ENCODE measurements at regions not wholly inside any gene's neighbourhood (a gene's known extent, or its start where the extent isn't known, plus 50 kb on each side); places are given as distances from the start of the nearest gene placed in this dataset.

DNA sequence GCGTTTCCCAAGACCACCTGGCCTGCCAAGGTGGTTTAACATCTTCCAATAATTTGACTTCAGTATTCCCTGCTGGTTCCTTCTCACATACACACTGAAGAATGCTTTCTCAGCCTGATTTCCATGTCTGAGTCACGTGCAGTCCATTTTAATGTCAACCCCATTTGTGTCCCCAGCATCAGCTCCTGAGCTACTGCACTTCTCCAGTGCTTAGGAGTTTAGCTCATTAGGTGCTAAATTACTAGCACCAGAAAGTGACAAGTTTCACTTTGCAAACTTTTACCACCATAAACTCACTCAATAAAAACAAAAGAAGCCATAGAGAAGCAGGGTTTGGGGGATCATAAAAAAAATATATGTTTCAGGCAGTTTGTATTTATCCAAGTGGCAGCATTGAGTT lies 279.3 kb upstream of the SORCS1 start:
- H3K9me3 Mint-ChIP-seq (ENCODE audit: insufficient read depth), result peaks cover 10% of the 10 kb centered on the region
- H3K4me1 ChIP-seq (ENCODE audit: control insufficient read depth in 2 of 2, insufficient read depth in 2 of 2, low read length in 2 of 2), result no peaks in the 10 kb centered on the region
- no peak for DNase-seq
- POLR2A ChIA-PET, result no interaction called here
- CTCF ChIA-PET, result no interaction called here
- no peaks in the 10 kb centered on the region for H3K27me3 Mint-ChIP-seq
- WGBS (ENCODE audit: insufficient coverage), result 69% methylated on average over 2 of the region's 2 CpGs
- peaks cover 1% of the 10 kb centered on the region for H3K4me1 Mint-ChIP-seq
- H3K4me2 ChIP-seq (replicated peaks; ENCODE audit: low read depth, low read length, poor library complexity, severe bottlenecking), result no peak overlapping the region
- no peak for TF ChIP-seq EZH2 (IDR thresholded peaks at IDR 0.05; ENCODE audit: borderline replicate concordance, insufficient read depth, low read depth, low read length, poor library complexity, severe bottlenecking)
- TF ChIP-seq, protein P1, sequence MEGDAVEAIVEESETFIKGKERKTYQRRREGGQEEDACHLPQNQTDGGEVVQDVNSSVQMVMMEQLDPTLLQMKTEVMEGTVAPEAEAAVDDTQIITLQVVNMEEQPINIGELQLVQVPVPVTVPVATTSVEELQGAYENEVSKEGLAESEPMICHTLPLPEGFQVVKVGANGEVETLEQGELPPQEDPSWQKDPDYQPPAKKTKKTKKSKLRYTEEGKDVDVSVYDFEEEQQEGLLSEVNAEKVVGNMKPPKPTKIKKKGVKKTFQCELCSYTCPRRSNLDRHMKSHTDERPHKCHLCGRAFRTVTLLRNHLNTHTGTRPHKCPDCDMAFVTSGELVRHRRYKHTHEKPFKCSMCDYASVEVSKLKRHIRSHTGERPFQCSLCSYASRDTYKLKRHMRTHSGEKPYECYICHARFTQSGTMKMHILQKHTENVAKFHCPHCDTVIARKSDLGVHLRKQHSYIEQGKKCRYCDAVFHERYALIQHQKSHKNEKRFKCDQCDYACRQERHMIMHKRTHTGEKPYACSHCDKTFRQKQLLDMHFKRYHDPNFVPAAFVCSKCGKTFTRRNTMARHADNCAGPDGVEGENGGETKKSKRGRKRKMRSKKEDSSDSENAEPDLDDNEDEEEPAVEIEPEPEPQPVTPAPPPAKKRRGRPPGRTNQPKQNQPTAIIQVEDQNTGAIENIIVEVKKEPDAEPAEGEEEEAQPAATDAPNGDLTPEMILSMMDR (IDR thresholded peaks at IDR 0.05), result no peak
- no peak overlapping the region for H3K27ac Mint-ChIP-seq
- H3K4me3 Mint-ChIP-seq, result no peak overlapping the region
- intact Hi-C loops (cut with micrococcal nuclease), result no loop called here
- H4K20me1 ChIP-seq (ENCODE audit: control insufficient read depth, insufficient read depth, low read length, poor library complexity, severe bottlenecking), result no peaks in the 10 kb centered on the region
- H3K27me3 ChIP-seq (replicated peaks in 1 of 4; ENCODE audit: control extremely low read depth in 1 of 4, control insufficient read depth in 3 of 4, insufficient read depth in 4 of 4, low read length in 3 of 4), result no peaks in the 10 kb centered on the region
- no peak overlapping the region for H3K4me3 ChIP-seq (ENCODE audit: control extremely low read depth in 1 of 5, extremely low read depth in 1 of 5, insufficient read depth in 1 of 5, low read depth in 2 of 5, low read length in 4 of 5)
- H3K27ac ChIP-seq (ENCODE audit: low read length in 2 of 2), result no peak overlapping the region
- H3K9me3 ChIP-seq (ENCODE audit: control extremely low read depth in 1 of 3, control insufficient read depth in 2 of 3, insufficient read depth in 1 of 3, low read length in 2 of 3), result no peaks in the 10 kb centered on the region
- ATAC-seq (ENCODE audit: low read depth), result no peak
- H3K9ac ChIP-seq (ENCODE audit: low read length), result no peak overlapping the region
- no peaks in the 10 kb centered on the region for H3K79me2 ChIP-seq (ENCODE audit: control insufficient read depth, insufficient read depth, low read length)
- H3K36me3 ChIP-seq (replicated peaks in 1 of 2; ENCODE audit: control extremely low read depth in 1 of 2, control insufficient read depth in 1 of 2, extremely low read depth in 1 of 2, insufficient read depth in 2 of 2, low read length in 1 of 2), result no peaks in the 10 kb centered on the region
- H2AFZ ChIP-seq (ENCODE audit: insufficient read depth, low read depth, low read length, poor library complexity, severe bottlenecking), result no peak overlapping the region

DNA sequence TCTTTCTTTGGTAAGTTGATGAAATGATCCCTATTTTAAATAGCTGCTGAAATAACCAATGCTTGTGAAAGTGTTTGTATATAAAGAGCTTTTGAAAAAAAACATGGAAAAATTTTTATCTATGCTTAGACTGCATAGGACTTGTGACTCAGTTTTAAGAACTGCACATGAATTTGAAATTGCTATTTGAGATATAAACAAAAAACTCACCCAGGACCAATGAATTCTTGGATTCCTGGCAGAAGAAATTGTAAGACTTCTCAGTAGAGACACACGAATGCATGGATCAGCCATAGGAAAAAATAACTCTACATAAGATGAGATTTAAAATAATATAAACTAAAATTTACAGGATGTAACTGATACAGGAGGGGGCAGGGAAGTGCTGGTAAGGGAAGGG lies 278.8 kb upstream of the SORCS1 start:
- WGBS (ENCODE audit: insufficient coverage), result no CpG with 5 or more reads among the region's 1 CpG
- ATAC-seq (ENCODE audit: low read depth) (no peak), DNase-seq (no peak)
- peaks cover 1% of the 10 kb centered on the region for H3K4me1 Mint-ChIP-seq
- no peak overlapping the region for H3K4me3 ChIP-seq (ENCODE audit: control extremely low read depth in 1 of 5, extremely low read depth in 1 of 5, insufficient read depth in 1 of 5, low read depth in 2 of 5, low read length in 4 of 5)
- H3K4me1 ChIP-seq (ENCODE audit: control insufficient read depth in 2 of 2, insufficient read depth in 2 of 2, low read length in 2 of 2), result no peaks in the 10 kb centered on the region
- intact Hi-C loops (cut with micrococcal nuclease), result no loop called here
- no peaks in the 10 kb centered on the region for H3K36me3 ChIP-seq (replicated peaks in 1 of 2; ENCODE audit: control extremely low read depth in 1 of 2, control insufficient read depth in 1 of 2, extremely low read depth in 1 of 2, insufficient read depth in 2 of 2, low read length in 1 of 2)
- H3K9ac ChIP-seq (ENCODE audit: low read length), result no peak overlapping the region
- POLR2A ChIA-PET, result no interaction called here
- H3K27ac Mint-ChIP-seq, result no peak overlapping the region
- no peak overlapping the region for H3K27ac ChIP-seq (ENCODE audit: low read length in 2 of 2)
- TF ChIP-seq, protein P1 (IDR thresholded peaks at IDR 0.05), result no peak
- TF ChIP-seq EZH2 (IDR thresholded peaks at IDR 0.05; ENCODE audit: borderline replicate concordance, insufficient read depth, low read depth, low read length, poor library complexity, severe bottlenecking), result no peak
- no peaks in the 10 kb centered on the region for H3K9me3 ChIP-seq (ENCODE audit: control extremely low read depth in 1 of 3, control insufficient read depth in 2 of 3, insufficient read depth in 1 of 3, low read length in 2 of 3)
- no peaks in the 10 kb centered on the region for H3K27me3 Mint-ChIP-seq
- no peaks in the 10 kb centered on the region for H4K20me1 ChIP-seq (ENCODE audit: control insufficient read depth, insufficient read depth, low read length, poor library complexity, severe bottlenecking)
- no peaks in the 10 kb centered on the region for H3K27me3 ChIP-seq (replicated peaks in 1 of 4; ENCODE audit: control extremely low read depth in 1 of 4, control insufficient read depth in 3 of 4, insufficient read depth in 4 of 4, low read length in 3 of 4)
- H3K4me3 Mint-ChIP-seq, result no peak overlapping the region
- peaks cover 10% of the 10 kb centered on the region for H3K9me3 Mint-ChIP-seq (ENCODE audit: insufficient read depth)
- H3K79me2 ChIP-seq (ENCODE audit: control insufficient read depth, insufficient read depth, low read length), result no peaks in the 10 kb centered on the region
- CTCF ChIA-PET, result no interaction called here
- no peak overlapping the region for H3K4me2 ChIP-seq (replicated peaks; ENCODE audit: low read depth, low read length, poor library complexity, severe bottlenecking)
- H2AFZ ChIP-seq (ENCODE audit: insufficient read depth, low read depth, low read length, poor library complexity, severe bottlenecking), result no peak overlapping the region

All from B cell (primary cell).